NCI-H82 treated with DMSO at 0.1 percent for 48 hours (cell line): ENCODE measurements at regions not wholly inside any gene's neighbourhood (a gene's known extent, or its start where the extent isn't known, plus 50 kb on each side); places are given as distances from the start of the nearest gene placed in this dataset.
A peak's percentile ranks its signal among the peaks of the same experiment; 100 is the strongest.

Source experiments
- DNase-seq: peaks from one replicate; lab custom pipeline; 2025; ENCODE audit not compliant: unreplicated experiment; lab: John Stamatoyannopoulos, UW

- no peak for DNase-seq
These were observed 350.2 kb upstream of the TSHZ3 start for GRCh38 chr19:31699421-31699820.

- DNase-seq = no peak
These were observed 351.9 kb upstream of the TSHZ3 start for GRCh38 chr19:31701146-31701545.

- no peak for DNase-seq
These were observed 356.4 kb upstream of the TSHZ3 start for GRCh38 chr19:31705656-31706055.

GRCh38 chr19:31706131-31706530 is 356.9 kb upstream of the TSHZ3 start:
- no peak for DNase-seq

- no peak for DNase-seq
These were observed 357.7 kb upstream of the TSHZ3 start for GRCh38 chr19:31706691-31707620.

GRCh38 chr19:31708520-31708919 is 359.3 kb upstream of the TSHZ3 start:
- no peak for DNase-seq

GRCh38 chr19:31709476-31709875 is 360.2 kb upstream of the TSHZ3 start:
- no peak for DNase-seq

GRCh38 chr19:31715249-31715945 is 366.2 kb upstream of the TSHZ3 start:
- no peak for DNase-seq

- no peak for DNase-seq
These were observed 367.6 kb upstream of the TSHZ3 start for GRCh38 chr19:31716826-31717225.

GRCh38 chr19:31717269-31717923 is 368.2 kb upstream of the TSHZ3 start:
- DNase-seq = no peak

GRCh38 chr19:31718032-31718431 is 368.8 kb upstream of the TSHZ3 start:
- DNase-seq = no peak

GRCh38 chr19:31718898-31719297 is 369.7 kb upstream of the TSHZ3 start:
- DNase-seq = no peak

- DNase-seq = no peak
These were observed 373.9 kb upstream of the TSHZ3 start for GRCh38 chr19:31723101-31723500.

GRCh38 chr19:31725051-31725450 is 375.8 kb upstream of the TSHZ3 start:
- DNase-seq = no peak

GRCh38 chr19:31727536-31727935 is 378.3 kb upstream of the TSHZ3 start:
- no peak for DNase-seq

GRCh38 chr19:31730270-31730669 is 381.0 kb upstream of the TSHZ3 start:
- DNase-seq = no peak

- DNase-seq = no peak
These were observed 384.4 kb upstream of the TSHZ3 start for GRCh38 chr19:31733591-31733990.

GRCh38 chr19:31742249-31742648 is 393.0 kb upstream of the TSHZ3 start:
- DNase-seq = no peak

- no peak for DNase-seq
These were observed 396.5 kb upstream of the TSHZ3 start for GRCh38 chr19:31745731-31746130.

- DNase-seq = peak; percentile 15
These were observed 400.0 kb upstream of the TSHZ3 start for GRCh38 chr19:31749231-31749630.

- no peak for DNase-seq
These were observed 410.1 kb upstream of the TSHZ3 start for GRCh38 chr19:31759359-31759758.
